HG03378 (cell line): ENCODE measurements at regions not wholly inside any gene's neighbourhood (a gene's known extent, or its start where the extent isn't known, plus 50 kb on each side); places are given as distances from the start of the nearest gene placed in this dataset.
A peak's percentile ranks its signal among the peaks of the same experiment; 100 is the strongest.

Source experiments
- ATAC-seq: cut with Tn5 transposase; IDR thresholded peaks from one replicate; pipeline ENCODE4 v1.9.1; 2021; ENCODE audit warnings: mild to moderate bottlenecking, moderate library complexity; ENCODE audit not compliant: unreplicated experiment

GRCh38 chr2:129061069-129061768, 742.6 kb upstream of the HS6ST1 start:
- ATAC-seq, result peak; percentile 85

- no peak for ATAC-seq
Observed at GRCh38 chr2:129061769-129062121, 743.1 kb upstream of the HS6ST1 start.

DNA sequence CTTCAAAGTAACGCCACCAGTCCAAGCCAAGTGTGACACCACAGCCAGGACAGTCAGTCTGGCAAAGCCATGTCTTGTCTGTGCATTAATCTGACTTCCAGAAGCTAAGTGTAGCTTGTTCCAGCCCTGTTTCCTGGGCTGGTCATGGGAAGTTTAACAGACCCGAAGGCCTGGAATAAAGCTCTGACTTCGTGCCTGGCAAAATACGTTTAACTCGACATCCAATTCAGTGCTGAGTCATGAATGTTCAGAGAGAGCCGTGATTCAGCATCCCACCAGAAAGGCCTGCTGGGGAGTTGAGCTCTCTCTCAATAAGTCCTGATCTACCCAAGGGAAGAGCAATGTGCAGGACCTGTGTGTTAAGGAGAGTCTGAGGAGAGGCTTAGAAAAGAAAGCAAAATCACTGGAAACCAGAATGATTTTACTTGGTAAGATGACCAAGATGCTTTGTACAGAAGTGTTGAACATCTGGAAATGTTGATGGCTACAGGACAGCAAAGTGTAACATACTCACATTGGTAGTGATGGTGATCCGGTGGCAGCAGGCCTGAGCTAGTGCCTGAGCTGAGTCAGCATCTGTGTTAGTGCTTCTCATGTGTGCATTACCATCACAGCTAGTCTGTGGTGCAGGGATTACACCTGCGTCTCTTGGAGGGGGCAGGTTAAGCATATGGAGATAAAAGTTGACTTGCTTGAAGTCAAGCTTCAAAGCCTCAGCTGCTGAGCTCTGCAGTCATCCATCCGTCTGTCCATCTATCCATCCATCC, 743.7 kb upstream of the HS6ST1 start:
- ATAC-seq, result no peak

- no peak for ATAC-seq
Observed at GRCh38 chr2:129067070-129067469, 748.4 kb upstream of the HS6ST1 start.

DNA sequence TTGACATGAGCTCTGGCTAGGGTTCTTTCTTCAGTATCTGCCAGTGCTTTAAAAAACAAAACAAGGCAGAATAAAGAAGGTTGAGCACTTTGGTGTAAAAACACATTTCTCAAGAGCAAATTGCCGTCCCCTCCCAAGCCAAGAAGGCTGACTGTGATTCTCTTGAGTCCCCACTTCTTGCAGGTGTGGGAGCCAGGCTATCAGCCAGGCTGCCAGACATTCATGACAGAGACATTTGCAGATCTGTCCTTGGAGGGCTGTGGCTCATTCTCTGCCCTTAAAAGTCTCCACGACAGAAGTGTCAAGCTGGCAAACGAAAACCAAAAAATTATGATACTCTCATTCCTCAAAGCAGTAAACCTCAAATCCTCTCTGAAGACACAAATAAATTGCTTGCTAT, 749.3 kb upstream of the HS6ST1 start:
- no peak for ATAC-seq

GRCh38 chr2:129068543-129068942, 749.9 kb upstream of the HS6ST1 start:
- no peak for ATAC-seq

DNA sequence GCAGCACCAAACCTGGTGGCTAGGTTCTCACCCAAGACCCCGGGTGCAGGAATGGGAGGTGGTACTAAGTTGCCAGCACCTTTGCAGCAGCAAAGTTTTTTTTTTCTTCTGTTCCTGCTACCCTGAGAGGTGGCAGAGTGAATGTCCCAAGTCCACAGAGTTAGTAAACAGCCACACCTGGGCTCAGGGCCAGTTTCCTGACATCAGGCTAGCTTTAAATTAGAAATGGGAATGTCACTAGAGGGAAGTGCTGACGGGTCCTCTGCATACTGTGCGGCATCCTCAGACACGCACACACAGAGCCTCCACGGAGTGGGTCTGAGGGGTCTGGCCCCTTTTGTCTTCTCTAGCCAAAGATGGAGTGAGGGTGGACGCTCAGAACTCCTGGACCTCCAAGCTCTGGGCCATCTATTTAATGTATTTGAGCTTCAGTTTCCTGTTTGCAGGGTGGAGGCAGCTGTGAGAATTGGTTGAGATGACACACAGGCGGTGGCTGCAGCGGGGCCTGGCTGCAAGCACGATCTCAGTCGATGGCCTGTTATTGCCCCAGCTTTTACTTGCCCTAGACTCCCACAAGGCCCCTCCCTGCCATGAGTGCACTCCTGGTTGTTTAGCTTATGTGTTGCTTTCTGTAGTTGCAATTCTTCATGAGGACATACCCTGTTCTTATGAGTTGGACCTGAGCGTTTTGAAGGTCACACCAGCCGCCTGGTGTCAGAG, 751.4 kb upstream of the HS6ST1 start:
- ATAC-seq, result no peak

GRCh38 chr2:129070663-129071062, 752.0 kb upstream of the HS6ST1 start:
- ATAC-seq, result no peak

- no peak for ATAC-seq
Observed at GRCh38 chr2:129071531-129071930, 752.9 kb upstream of the HS6ST1 start.

DNA sequence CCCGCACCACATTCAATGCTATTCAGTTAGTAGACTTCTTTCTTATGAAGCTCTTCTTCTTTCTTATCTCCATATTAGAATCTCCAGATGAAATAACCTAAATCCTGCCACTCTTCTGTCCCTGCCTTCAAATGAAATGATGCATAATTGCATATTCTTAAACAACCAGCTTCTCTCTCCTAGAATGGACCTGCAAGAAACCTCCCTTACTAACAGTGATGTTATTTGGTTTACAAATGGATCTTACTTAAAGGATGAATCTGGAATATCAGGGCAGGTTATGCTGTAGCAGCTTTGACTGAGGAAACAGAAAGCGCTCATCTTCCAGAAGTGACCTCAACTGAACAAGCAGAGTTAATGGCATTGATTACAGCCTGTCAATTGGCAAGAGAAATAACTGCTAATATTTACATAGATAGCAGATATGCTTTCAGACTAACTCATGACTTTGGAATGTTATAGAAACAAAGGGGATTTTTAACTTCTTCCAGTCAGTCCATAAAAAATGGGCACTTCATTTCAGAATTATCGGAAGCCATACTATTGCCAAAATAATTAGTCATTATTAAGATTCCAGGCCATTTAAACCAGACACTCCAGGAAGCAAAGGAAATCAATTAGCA, 755.7 kb upstream of the HS6ST1 start:
- no peak for ATAC-seq

- ATAC-seq, result no peak
Observed at GRCh38 chr2:129078548-129078947, 759.9 kb upstream of the HS6ST1 start.

- ATAC-seq, result no peak
Observed at GRCh38 chr2:129080715-129081476, 762.2 kb upstream of the HS6ST1 start.

DNA sequence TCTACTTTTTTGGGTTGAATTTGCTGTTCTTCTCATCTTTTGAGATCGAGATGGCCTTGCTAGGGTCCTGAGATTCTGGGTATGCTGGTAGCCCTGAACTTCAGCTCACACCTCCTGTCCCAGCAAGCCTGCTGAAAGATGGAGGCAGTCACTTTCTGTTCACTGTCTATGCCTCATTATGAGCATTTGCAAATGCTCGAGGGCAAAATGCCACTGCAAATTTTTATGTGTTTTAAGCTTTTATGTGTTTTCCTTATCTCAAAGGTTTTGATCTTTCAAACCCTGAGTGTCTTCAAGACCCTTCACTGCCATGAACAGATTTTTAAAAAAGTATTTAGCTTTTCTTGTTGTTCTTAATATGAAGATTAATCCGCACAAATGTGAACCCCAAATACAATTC, 766.7 kb upstream of the HS6ST1 start:
- ATAC-seq, result no peak

GRCh38 chr2:129087133-129087813, 768.6 kb upstream of the HS6ST1 start:
- no peak for ATAC-seq

GRCh38 chr2:129091620-129092019, 773.0 kb upstream of the HS6ST1 start:
- ATAC-seq, result no peak

- ATAC-seq, result no peak
Observed at GRCh38 chr2:129092956-129093355, 774.3 kb upstream of the HS6ST1 start.

- no peak for ATAC-seq
Observed at GRCh38 chr2:129101186-129101585, 782.5 kb upstream of the HS6ST1 start.

GRCh38 chr2:129103936-129104878, 785.5 kb upstream of the HS6ST1 start:
- ATAC-seq, result no peak

DNA sequence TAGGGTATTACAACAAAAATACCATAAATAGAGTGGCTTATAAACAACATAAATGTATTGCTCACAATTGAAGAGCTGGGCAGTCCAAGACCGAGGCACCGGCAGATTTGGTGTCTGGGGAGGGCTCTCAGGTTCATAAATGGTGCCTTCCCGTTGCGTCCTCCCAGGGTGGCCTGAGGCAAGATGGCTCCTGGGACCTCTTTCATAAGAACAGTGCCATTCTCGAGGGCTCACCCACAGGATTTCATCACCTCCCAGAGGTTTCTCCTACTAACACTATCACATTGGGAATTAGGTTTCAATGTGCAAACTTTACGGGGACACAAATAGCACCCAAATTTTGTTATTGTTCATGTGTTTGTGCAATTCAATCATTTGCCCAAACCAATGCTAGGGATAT, 793.5 kb upstream of the HS6ST1 start:
- no peak for ATAC-seq
